ENCODE measurements at regions not wholly inside any gene's neighbourhood (a gene's known extent, or its start where the extent isn't known, plus 50 kb on each side); places are given as distances from the start of the nearest gene placed in this dataset.

DNA sequence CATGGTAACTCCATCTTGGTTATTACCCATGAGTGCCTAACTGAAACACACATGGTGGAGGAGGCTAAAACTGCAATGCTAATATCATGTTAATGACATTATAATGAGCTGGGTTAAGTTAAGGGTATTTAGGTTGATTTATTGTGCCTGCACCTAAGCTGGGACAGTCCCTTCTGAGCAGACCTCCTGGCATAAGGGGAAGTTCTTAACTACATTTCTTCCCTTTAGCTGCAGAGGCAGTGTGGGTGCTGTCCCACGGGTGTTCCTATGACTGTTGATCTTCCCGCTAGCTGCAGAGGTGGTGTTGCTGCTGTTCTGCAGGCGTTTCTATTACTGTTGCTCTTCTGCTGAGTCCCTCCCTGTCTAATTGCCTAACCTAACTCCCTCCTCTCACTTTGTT lies 183.9 kb downstream of the LURAP1L start:
- TF ChIP-seq ZNF274 (IDR thresholded peaks at IDR 0.05; ENCODE audit: low read depth, low read length) (no peak), YY1 (IDR thresholded peaks at IDR 0.05; ENCODE audit: insufficient read depth, insufficient read length) (no peak), SUZ12 (IDR thresholded peaks at IDR 0.05; ENCODE audit: extremely low read depth, insufficient read depth, insufficient read length) (no peak)
